ENCODE measurements at regions not wholly inside any gene's neighbourhood (a gene's known extent, or its start where the extent isn't known, plus 50 kb on each side); places are given as distances from the start of the nearest gene placed in this dataset.

GRCh38 chr3:103365467-103365866 is 930.7 kb downstream of the ZPLD1 start:
- Histone ChIP-seq H3K4ac (ENCODE audit: low read depth, low read length) (no peak overlapping the region), H3T11ph (ENCODE audit: low read length) (no peak overlapping the region), H2BK20ac (ENCODE audit: low read depth, low read length, poor library complexity, severe bottlenecking) (no peak overlapping the region), H4K20me1 (ENCODE audit: control insufficient read depth, insufficient read depth, insufficient read length) (no peaks in the 10 kb centered on the region), H3K14ac (ENCODE audit: insufficient read depth, low read length) (no peak overlapping the region), H2AFZ (ENCODE audit: low read length) (no peak overlapping the region), H2AK5ac (ENCODE audit: insufficient read length, low read length) (no peak overlapping the region), H3K23me2 (ENCODE audit: insufficient read length, low read depth, low read length, poor library complexity, severe bottlenecking) (no peaks in the 10 kb centered on the region), H2BK15ac (ENCODE audit: low read depth, low read length) (no peak overlapping the region), H2BK12ac (ENCODE audit: insufficient read length, low read depth, low read length) (no peak overlapping the region), H3K79me1 (ENCODE audit: insufficient read depth, low read depth, low read length, poor library complexity, severe bottlenecking) (no peaks in the 10 kb centered on the region), H4K8ac (replicated peaks; ENCODE audit: insufficient read length, low read depth, low read length) (no peak overlapping the region), H4K5ac (ENCODE audit: insufficient read length, low read depth, low read length) (no peak overlapping the region), H2BK120ac (ENCODE audit: low read depth, low read length, poor library complexity, severe bottlenecking) (no peak overlapping the region), H3K23ac (ENCODE audit: insufficient read length, low read depth, low read length) (no peak overlapping the region), H3K27ac (ENCODE audit: insufficient read length, low read depth, low read length) (no peak overlapping the region), H3K56ac (ENCODE audit: insufficient read length, low read depth, low read length) (no peak overlapping the region), H2BK5ac (ENCODE audit: insufficient read length, low read length) (no peak overlapping the region), H3K9me3 (ENCODE audit: control insufficient read depth, low read depth, low read length) (no peaks in the 10 kb centered on the region), H4K91ac (ENCODE audit: insufficient read length, low read depth, low read length) (no peak overlapping the region), H3K4me1 (ENCODE audit: insufficient read depth, low read length) (no peaks in the 10 kb centered on the region), H3K27me3 (ENCODE audit: insufficient read depth, low read length) (no peaks in the 10 kb centered on the region), H3K18ac (ENCODE audit: insufficient read length, low read depth, low read length) (no peak overlapping the region), H3K4me2 (ENCODE audit: insufficient read depth, insufficient read length, low read length) (no peak overlapping the region), H3K9ac (ENCODE audit: extremely low read depth, insufficient read length, low read length) (no peak overlapping the region), H3K79me2 (ENCODE audit: insufficient read depth, low read length) (no peaks in the 10 kb centered on the region)
- Mint-ChIP-seq H3K4me1 (no peaks in the 10 kb centered on the region), H3K36me3 (ENCODE audit: insufficient read depth in 1 of 3, low read depth in 3 of 3) (no peaks in the 10 kb centered on the region), H3K9me3 (no peaks in the 10 kb centered on the region), H3K27ac (no peak overlapping the region), H3K4me3 (no peak overlapping the region), H3K27me3 (ENCODE audit: low read depth) (no peaks in the 10 kb centered on the region)
- WGBS (ENCODE audit: extremely low coverage, insufficient read length, low lambda C conversion rate) = no CpG with 5 or more reads among the region's 1 CpG
- DNase-seq = no peak
- TF ChIP-seq CTCF (conservative IDR thresholded peaks at IDR 0.05) = no peak
